Body of pancreas (tissue), 4 donors: ENCODE measurements at regions not wholly inside any gene's neighbourhood (a gene's known extent, or its start where the extent isn't known, plus 50 kb on each side); places are given as distances from the start of the nearest gene placed in this dataset.

Experiments
- CTCF ChIP-seq, 7 experiments: fragments of 450-650 bp in 4 of 7; fragments of 200-600 bp in 3 of 7; sonication (generic) in 3 of 7; IDR thresholded peaks; one replicate each; pipeline ENCODE4 v1.5.1; 2016 to 2019; ENCODE audit warnings: antibody characterized with exemption in 7 of 7
- POLR2A ChIP-seq, 3 donors: fragments of 450-650 bp; IDR thresholded peaks; one replicate each; pipeline ENCODE4 v1.6.1; 2016; ENCODE audit warnings: antibody characterized with exemption in 3 of 3, mild to moderate bottlenecking in 2 of 3

- no peak for TF ChIP-seq CTCF (IDR thresholded peaks at IDR 0.05)
- no peak for TF ChIP-seq POLR2A (IDR thresholded peaks at IDR 0.05)
Measured at GRCh38 chr21:16145052-16145451, 415.3 kb downstream of the USP25 start.
